ENCODE measurements at regions not wholly inside any gene's neighbourhood (a gene's known extent, or its start where the extent isn't known, plus 50 kb on each side); places are given as distances from the start of the nearest gene placed in this dataset.

- H3K4me3 ChIP-seq: no peak overlapping the region
- H3K36me3 ChIP-seq: no peaks in the 10 kb centered on the region
- H3K9me3 ChIP-seq: no peaks in the 10 kb centered on the region
- TF ChIP-seq CTCF (IDR thresholded peaks at IDR 0.05): no peak
- no peak overlapping the region for H3K27ac ChIP-seq
- H3K27me3 ChIP-seq: no peaks in the 10 kb centered on the region
- H3K4me1 ChIP-seq: no peaks in the 10 kb centered on the region
- no peak for DNase-seq
- intact Hi-C loops (cut with DNase I; ENCODE audit: low total_unique reads): no loop called here
Observed at GRCh38 chr3:117246771-117247555, 537.4 kb downstream of the TUSC7 start.

- DNase-seq: no peak
- H3K4me1 ChIP-seq: no peaks in the 10 kb centered on the region
- no peak overlapping the region for H3K4me3 ChIP-seq
- no peaks in the 10 kb centered on the region for H3K36me3 ChIP-seq
- H3K27ac ChIP-seq: no peak overlapping the region
- no peaks in the 10 kb centered on the region for H3K9me3 ChIP-seq
- no peak for TF ChIP-seq CTCF (IDR thresholded peaks at IDR 0.05)
- intact Hi-C loops (cut with DNase I; ENCODE audit: low total_unique reads): no loop called here
- H3K27me3 ChIP-seq: no peaks in the 10 kb centered on the region
Observed at GRCh38 chr3:117248153-117248552, 538.6 kb downstream of the TUSC7 start.

- Histone ChIP-seq H3K27ac (no peak overlapping the region), H3K36me3 (no peaks in the 10 kb centered on the region), H3K4me3 (no peak overlapping the region), H3K4me1 (no peaks in the 10 kb centered on the region), H3K27me3 (no peaks in the 10 kb centered on the region), H3K9me3 (no peaks in the 10 kb centered on the region)
- no peak for DNase-seq
- intact Hi-C loops (cut with DNase I; ENCODE audit: low total_unique reads): no loop called here
- TF ChIP-seq CTCF (IDR thresholded peaks at IDR 0.05): no peak
Observed at GRCh38 chr3:117252208-117252607, 542.6 kb downstream of the TUSC7 start.

- DNase-seq: no peak
- H3K27ac ChIP-seq: no peak overlapping the region
- no peaks in the 10 kb centered on the region for H3K4me1 ChIP-seq
- no peaks in the 10 kb centered on the region for H3K27me3 ChIP-seq
- intact Hi-C loops (cut with DNase I; ENCODE audit: low total_unique reads): no loop called here
- no peak for TF ChIP-seq CTCF (IDR thresholded peaks at IDR 0.05)
- no peaks in the 10 kb centered on the region for H3K36me3 ChIP-seq
- no peaks in the 10 kb centered on the region for H3K9me3 ChIP-seq
- H3K4me3 ChIP-seq: no peak overlapping the region
Observed at GRCh38 chr3:117252651-117253050, 543.1 kb downstream of the TUSC7 start.

- TF ChIP-seq CTCF (IDR thresholded peaks at IDR 0.05): no peak
- no peaks in the 10 kb centered on the region for H3K4me1 ChIP-seq
- DNase-seq: no peak
- H3K4me3 ChIP-seq: no peak overlapping the region
- intact Hi-C loops (cut with DNase I; ENCODE audit: low total_unique reads): no loop called here
- no peaks in the 10 kb centered on the region for H3K27me3 ChIP-seq
- H3K36me3 ChIP-seq: no peaks in the 10 kb centered on the region
- no peak overlapping the region for H3K27ac ChIP-seq
- no peaks in the 10 kb centered on the region for H3K9me3 ChIP-seq
Observed at GRCh38 chr3:117253636-117254035, 544.1 kb downstream of the TUSC7 start.
